PC-9 (cell line): ENCODE measurements at regions not wholly inside any gene's neighbourhood (a gene's known extent, or its start where the extent isn't known, plus 50 kb on each side); places are given as distances from the start of the nearest gene placed in this dataset.

Experiments used
- EZH2 ChIP-seq: fragments of 200-600 bp; sonication (generic); IDR thresholded peaks from 2 replicates; pipeline ENCODE4 v1.8.0; 2017; ENCODE audit warnings: antibody characterized with exemption, low read depth
- TF ChIP-seq, protein P1 (sequence below): fragments of 200-600 bp; sonication (generic); conservative IDR thresholded peaks from 2 replicates; pipeline ENCODE4 v1.6.1; 2017; ENCODE audit warnings: mixed run types, antibody characterized with exemption, mild to moderate bottlenecking, moderate library complexity

DNA sequence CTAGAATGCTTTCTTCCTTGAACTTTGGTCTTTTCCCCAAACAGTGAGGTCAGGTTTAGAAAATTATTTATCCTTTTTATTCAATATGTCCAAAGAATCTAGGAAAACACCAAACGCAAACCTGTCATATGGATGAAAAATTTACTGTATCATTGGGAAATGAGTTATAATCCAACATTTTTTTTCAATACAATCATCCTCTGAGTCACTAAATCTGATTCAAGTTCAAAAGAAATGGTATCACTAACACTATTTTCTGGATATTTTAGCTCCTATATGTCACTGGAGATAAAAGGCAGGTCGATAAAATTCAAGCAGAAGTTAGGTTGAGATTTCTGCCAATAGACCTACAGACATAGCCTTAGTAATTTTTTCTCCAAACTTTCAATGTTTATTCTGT lies 591.6 kb upstream of the AGTR1 start:
- TF ChIP-seq EZH2 = no peak
- TF ChIP-seq, protein P1, sequence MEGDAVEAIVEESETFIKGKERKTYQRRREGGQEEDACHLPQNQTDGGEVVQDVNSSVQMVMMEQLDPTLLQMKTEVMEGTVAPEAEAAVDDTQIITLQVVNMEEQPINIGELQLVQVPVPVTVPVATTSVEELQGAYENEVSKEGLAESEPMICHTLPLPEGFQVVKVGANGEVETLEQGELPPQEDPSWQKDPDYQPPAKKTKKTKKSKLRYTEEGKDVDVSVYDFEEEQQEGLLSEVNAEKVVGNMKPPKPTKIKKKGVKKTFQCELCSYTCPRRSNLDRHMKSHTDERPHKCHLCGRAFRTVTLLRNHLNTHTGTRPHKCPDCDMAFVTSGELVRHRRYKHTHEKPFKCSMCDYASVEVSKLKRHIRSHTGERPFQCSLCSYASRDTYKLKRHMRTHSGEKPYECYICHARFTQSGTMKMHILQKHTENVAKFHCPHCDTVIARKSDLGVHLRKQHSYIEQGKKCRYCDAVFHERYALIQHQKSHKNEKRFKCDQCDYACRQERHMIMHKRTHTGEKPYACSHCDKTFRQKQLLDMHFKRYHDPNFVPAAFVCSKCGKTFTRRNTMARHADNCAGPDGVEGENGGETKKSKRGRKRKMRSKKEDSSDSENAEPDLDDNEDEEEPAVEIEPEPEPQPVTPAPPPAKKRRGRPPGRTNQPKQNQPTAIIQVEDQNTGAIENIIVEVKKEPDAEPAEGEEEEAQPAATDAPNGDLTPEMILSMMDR = no peak
